K562 (cell line): ENCODE measurements at regions not wholly inside any gene's neighbourhood (a gene's known extent, or its start where the extent isn't known, plus 50 kb on each side); places are given as distances from the start of the nearest gene placed in this dataset.
A peak's percentile ranks its signal among the peaks of the same experiment; 100 is the strongest.

ENCODE experiments used
- CTCFL ChIP-seq: IDR thresholded peaks from 2 replicates; pipeline ENCODE4 v1.6.1; 2011; ENCODE audit warnings: borderline replicate concordance, low read depth, mild to moderate bottlenecking, moderate library complexity, low read length; ENCODE audit not compliant: insufficient read depth, poor library complexity, severe bottlenecking
- EP300 ChIP-seq: IDR thresholded peaks from 2 replicates; pipeline ENCODE4 v1.6.1; 2012; ENCODE audit warnings: low read length, improper control_type of control experiment
- KAT2B ChIP-seq: IDR thresholded peaks from one replicate; pipeline ENCODE4 v1.6.1; 2012; ENCODE audit warnings: low read depth, mild to moderate bottlenecking, control low read depth, inconsistent platforms, low read length, moderate library complexity
- LEF1 ChIP-seq: fragments of 450-650 bp; IDR thresholded peaks from 2 replicates; pipeline ENCODE4 v1.6.1; 2016; ENCODE audit warnings: mild to moderate bottlenecking
- MECOM ChIP-seq: fragments of 250-450 bp; sonication (Bioruptor Pico); IDR thresholded peaks from 2 replicates; pipeline ENCODE4 v1.8.0; 2022; ENCODE audit warnings: inconsistent platforms
- MTA1 ChIP-seq: fragments of 450-650 bp; IDR thresholded peaks from 2 replicates; pipeline ENCODE4 v1.6.1; 2017; ENCODE audit warnings: borderline replicate concordance
- POLR2H ChIP-seq: IDR thresholded peaks from 2 replicates; pipeline ENCODE4 v1.6.1; 2016; ENCODE audit warnings: missing genetic modification characterization, low read depth, mild to moderate bottlenecking, control low read depth, missing compliant biosample characterization, moderate library complexity
- THAP7 ChIP-seq: fragments of 250-450 bp; sonication (Bioruptor Pico); IDR thresholded peaks from 2 replicates; pipeline ENCODE4 v1.5.0; 2021
- ZNF395 ChIP-seq: fragments of 200-800 bp; sonication (Bioruptor generic); IDR thresholded peaks from 2 replicates; pipeline ENCODE4 v1.6.1; 2017; ENCODE audit warnings: missing genetic modification characterization, missing compliant biosample characterization
- TF ChIP-seq, protein P1 (sequence below): fragments of 200-600 bp; sonication (generic); IDR thresholded peaks from one replicate; pipeline ENCODE4 v1.6.1; 2012; ENCODE audit warnings: mild to moderate bottlenecking, low read depth, low read length, inconsistent platforms
- TF ChIP-seq, protein P2 (sequence below), 2 experiments: fragments of 450-650 bp in 1 of 2; sonication (generic) in 1 of 2; formaldehyde crosslinking in 1 of 2; IDR thresholded peaks in 1 of 2; conservative IDR thresholded peaks in 1 of 2; 2 replicates each; pipeline versions ENCODE4 v1.6.1 to v1.8.1; 2016 to 2023; ENCODE audit warnings: mild to moderate bottlenecking in 2 of 2, moderate library complexity in 2 of 2, inconsistent platforms in 1 of 2, missing genetic modification reagents in 1 of 2

DNA sequence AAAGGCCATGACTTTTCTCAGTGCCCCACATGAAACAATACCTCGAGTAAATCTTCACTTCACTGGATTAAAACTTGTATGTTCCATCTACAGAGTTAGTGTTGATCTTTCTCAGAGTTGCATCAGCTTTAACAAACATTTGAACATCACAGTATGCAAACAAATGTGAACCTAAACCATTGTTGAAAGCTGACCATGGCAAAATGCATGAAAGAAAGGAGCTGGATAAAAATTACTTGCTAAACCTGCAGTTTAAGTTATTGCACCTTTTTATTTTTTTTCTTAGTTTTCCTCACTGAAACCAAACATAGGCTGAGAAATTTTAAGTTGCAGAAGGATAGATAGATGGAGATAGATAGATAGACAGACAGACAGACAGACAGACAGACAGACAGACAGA, 107.2 kb upstream of the UGP2 start (continued):
- peak; percentile 41; the same call in 1 of the 2 replicates for TF ChIP-seq MECOM (CRISPR knock-in tag)
- TF ChIP-seq, protein P1, sequence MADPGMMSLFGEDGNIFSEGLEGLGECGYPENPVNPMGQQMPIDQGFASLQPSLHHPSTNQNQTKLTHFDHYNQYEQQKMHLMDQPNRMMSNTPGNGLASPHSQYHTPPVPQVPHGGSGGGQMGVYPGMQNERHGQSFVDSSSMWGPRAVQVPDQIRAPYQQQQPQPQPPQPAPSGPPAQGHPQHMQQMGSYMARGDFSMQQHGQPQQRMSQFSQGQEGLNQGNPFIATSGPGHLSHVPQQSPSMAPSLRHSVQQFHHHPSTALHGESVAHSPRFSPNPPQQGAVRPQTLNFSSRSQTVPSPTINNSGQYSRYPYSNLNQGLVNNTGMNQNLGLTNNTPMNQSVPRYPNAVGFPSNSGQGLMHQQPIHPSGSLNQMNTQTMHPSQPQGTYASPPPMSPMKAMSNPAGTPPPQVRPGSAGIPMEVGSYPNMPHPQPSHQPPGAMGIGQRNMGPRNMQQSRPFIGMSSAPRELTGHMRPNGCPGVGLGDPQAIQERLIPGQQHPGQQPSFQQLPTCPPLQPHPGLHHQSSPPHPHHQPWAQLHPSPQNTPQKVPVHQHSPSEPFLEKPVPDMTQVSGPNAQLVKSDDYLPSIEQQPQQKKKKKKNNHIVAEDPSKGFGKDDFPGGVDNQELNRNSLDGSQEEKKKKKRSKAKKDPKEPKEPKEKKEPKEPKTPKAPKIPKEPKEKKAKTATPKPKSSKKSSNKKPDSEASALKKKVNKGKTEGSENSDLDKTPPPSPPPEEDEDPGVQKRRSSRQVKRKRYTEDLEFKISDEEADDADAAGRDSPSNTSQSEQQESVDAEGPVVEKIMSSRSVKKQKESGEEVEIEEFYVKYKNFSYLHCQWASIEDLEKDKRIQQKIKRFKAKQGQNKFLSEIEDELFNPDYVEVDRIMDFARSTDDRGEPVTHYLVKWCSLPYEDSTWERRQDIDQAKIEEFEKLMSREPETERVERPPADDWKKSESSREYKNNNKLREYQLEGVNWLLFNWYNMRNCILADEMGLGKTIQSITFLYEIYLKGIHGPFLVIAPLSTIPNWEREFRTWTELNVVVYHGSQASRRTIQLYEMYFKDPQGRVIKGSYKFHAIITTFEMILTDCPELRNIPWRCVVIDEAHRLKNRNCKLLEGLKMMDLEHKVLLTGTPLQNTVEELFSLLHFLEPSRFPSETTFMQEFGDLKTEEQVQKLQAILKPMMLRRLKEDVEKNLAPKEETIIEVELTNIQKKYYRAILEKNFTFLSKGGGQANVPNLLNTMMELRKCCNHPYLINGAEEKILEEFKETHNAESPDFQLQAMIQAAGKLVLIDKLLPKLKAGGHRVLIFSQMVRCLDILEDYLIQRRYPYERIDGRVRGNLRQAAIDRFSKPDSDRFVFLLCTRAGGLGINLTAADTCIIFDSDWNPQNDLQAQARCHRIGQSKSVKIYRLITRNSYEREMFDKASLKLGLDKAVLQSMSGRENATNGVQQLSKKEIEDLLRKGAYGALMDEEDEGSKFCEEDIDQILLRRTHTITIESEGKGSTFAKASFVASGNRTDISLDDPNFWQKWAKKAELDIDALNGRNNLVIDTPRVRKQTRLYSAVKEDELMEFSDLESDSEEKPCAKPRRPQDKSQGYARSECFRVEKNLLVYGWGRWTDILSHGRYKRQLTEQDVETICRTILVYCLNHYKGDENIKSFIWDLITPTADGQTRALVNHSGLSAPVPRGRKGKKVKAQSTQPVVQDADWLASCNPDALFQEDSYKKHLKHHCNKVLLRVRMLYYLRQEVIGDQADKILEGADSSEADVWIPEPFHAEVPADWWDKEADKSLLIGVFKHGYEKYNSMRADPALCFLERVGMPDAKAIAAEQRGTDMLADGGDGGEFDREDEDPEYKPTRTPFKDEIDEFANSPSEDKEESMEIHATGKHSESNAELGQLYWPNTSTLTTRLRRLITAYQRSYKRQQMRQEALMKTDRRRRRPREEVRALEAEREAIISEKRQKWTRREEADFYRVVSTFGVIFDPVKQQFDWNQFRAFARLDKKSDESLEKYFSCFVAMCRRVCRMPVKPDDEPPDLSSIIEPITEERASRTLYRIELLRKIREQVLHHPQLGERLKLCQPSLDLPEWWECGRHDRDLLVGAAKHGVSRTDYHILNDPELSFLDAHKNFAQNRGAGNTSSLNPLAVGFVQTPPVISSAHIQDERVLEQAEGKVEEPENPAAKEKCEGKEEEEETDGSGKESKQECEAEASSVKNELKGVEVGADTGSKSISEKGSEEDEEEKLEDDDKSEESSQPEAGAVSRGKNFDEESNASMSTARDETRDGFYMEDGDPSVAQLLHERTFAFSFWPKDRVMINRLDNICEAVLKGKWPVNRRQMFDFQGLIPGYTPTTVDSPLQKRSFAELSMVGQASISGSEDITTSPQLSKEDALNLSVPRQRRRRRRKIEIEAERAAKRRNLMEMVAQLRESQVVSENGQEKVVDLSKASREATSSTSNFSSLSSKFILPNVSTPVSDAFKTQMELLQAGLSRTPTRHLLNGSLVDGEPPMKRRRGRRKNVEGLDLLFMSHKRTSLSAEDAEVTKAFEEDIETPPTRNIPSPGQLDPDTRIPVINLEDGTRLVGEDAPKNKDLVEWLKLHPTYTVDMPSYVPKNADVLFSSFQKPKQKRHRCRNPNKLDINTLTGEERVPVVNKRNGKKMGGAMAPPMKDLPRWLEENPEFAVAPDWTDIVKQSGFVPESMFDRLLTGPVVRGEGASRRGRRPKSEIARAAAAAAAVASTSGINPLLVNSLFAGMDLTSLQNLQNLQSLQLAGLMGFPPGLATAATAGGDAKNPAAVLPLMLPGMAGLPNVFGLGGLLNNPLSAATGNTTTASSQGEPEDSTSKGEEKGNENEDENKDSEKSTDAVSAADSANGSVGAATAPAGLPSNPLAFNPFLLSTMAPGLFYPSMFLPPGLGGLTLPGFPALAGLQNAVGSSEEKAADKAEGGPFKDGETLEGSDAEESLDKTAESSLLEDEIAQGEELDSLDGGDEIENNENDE, result no peak
- TF ChIP-seq, protein P2, sequence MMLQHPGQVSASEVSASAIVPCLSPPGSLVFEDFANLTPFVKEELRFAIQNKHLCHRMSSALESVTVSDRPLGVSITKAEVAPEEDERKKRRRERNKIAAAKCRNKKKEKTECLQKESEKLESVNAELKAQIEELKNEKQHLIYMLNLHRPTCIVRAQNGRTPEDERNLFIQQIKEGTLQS (IDR thresholded peaks at IDR 0.05), result peak; percentile 71; the same call in 1 of the 2 replicates
- TF ChIP-seq, protein P2 (CRISPR knock-in tag; conservative IDR thresholded peaks at IDR 0.05), result no peak
- TF ChIP-seq ZNF395 (CRISPR knock-in tag), result no peak
- peak; percentile 36; the same call in 1 of the 2 replicates for TF ChIP-seq LEF1
- peak; percentile 51; the same call in 1 of the 2 replicates for TF ChIP-seq MTA1
- TF ChIP-seq THAP7 (CRISPR knock-in tag), result no peak
- TF ChIP-seq EP300, result peak; percentile 12; the same call in 1 of the 2 replicates
- no peak for TF ChIP-seq CTCFL
- no peak for TF ChIP-seq KAT2B
- TF ChIP-seq POLR2H (tag), result peak; percentile 67
